ENCODE measurements at regions not wholly inside any gene's neighbourhood (a gene's known extent, or its start where the extent isn't known, plus 50 kb on each side); places are given as distances from the start of the nearest gene placed in this dataset.

DNA sequence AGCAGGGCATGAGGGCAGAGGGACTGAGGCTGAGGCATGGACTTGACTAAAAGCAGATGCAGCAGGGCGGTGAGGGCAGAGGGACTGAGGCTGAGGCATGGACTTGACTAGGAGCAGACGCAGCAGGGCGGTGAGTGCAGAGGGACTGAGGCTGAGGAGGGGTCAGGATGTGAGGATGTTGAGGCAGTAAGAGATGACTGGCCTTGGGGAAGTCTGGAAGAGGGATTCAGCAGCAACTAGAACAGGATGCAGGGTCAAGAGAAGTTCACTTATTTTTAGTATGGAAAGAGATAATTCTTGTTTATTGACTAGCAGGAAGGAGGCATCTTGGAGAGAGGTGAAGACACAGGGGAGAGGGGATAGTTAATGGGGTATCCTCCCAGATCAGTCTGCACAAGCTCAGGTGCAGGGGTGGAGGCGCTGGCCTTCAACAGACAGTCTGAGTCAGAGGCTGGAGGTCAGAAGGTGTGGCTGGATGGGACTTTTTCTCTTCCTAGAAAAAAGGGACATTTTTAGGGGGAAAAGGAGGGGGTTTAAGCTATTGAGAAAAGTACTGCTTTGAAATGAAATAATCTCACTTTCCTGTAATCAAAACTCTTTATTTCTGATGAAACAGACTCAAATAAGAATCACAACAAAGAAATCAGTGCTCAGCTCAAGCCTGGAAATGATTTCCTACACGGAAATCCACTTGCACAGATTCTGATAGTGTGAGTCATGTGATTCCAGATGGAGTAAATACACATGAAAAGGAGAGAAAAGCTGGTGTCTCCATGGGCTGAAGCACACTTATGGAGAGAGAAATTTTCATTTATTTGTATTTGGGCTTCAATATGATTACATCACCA lies 130.9 kb downstream of the PALM2AKAP2 start:
- no peaks in the 10 kb centered on the region for H4K20me1 ChIP-seq (ENCODE audit: insufficient read depth, low read length)
- no peak overlapping the region for H2AFZ ChIP-seq (ENCODE audit: low read length)
- ChIA-PET CTCF (ENCODE audit: low intra/inter-chr PET ratio, low total read pairs) (no interaction called here), POLR2A (no interaction called here)
- H3K4me2 ChIP-seq (ENCODE audit: low read depth, low read length), result no peak overlapping the region
- intact Hi-C loops (cut with micrococcal nuclease; ENCODE audit: unreplicated experiment), result no loop called here
- no TSS peak for BruUV-seq (replicated peaks)
- DNase-seq (ENCODE audit: low spot score) (no peak), FAIRE-seq (no peak), ATAC-seq (no peak)
- 27% methylated on average over 5 of the region's 5 CpGs for WGBS (ENCODE audit: low lambda C conversion rate)
- H3K4me1 ChIP-seq (ENCODE audit: insufficient read depth, low read length), result peaks cover 25% of the 10 kb centered on the region
- TF ChIP-seq AGO2 (optimal IDR thresholded peaks at IDR 0.05; ENCODE audit: low read depth, low read length) (no peak), SMC3 (IDR thresholded peaks at IDR 0.05; ENCODE audit: low read length) (no peak), CREM (IDR thresholded peaks at IDR 0.05) (no peak), CREM (CRISPR knock-in tag; IDR thresholded peaks at IDR 0.05) (no peak), ZNF678 (CRISPR knock-in tag; IDR thresholded peaks at IDR 0.05) (no peak), ESRRA (CRISPR knock-in tag; IDR thresholded peaks at IDR 0.05; ENCODE audit: low read depth) (no peak), BRCA1 (CRISPR knock-in tag; IDR thresholded peaks at IDR 0.05) (no peak), ZNF672 (CRISPR knock-in tag; IDR thresholded peaks at IDR 0.05) (no peak), RARA (CRISPR knock-in tag; IDR thresholded peaks at IDR 0.05) (no peak)
- TF ChIP-seq, protein P1, sequence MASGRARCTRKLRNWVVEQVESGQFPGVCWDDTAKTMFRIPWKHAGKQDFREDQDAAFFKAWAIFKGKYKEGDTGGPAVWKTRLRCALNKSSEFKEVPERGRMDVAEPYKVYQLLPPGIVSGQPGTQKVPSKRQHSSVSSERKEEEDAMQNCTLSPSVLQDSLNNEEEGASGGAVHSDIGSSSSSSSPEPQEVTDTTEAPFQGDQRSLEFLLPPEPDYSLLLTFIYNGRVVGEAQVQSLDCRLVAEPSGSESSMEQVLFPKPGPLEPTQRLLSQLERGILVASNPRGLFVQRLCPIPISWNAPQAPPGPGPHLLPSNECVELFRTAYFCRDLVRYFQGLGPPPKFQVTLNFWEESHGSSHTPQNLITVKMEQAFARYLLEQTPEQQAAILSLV (CRISPR knock-in tag; IDR thresholded peaks at IDR 0.05; ENCODE audit: borderline replicate concordance), result no peak
- TF ChIP-seq, protein P2, sequence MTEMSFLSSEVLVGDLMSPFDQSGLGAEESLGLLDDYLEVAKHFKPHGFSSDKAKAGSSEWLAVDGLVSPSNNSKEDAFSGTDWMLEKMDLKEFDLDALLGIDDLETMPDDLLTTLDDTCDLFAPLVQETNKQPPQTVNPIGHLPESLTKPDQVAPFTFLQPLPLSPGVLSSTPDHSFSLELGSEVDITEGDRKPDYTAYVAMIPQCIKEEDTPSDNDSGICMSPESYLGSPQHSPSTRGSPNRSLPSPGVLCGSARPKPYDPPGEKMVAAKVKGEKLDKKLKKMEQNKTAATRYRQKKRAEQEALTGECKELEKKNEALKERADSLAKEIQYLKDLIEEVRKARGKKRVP (CRISPR knock-in tag; IDR thresholded peaks at IDR 0.05), result no peak
- TF ChIP-seq, protein P3, sequence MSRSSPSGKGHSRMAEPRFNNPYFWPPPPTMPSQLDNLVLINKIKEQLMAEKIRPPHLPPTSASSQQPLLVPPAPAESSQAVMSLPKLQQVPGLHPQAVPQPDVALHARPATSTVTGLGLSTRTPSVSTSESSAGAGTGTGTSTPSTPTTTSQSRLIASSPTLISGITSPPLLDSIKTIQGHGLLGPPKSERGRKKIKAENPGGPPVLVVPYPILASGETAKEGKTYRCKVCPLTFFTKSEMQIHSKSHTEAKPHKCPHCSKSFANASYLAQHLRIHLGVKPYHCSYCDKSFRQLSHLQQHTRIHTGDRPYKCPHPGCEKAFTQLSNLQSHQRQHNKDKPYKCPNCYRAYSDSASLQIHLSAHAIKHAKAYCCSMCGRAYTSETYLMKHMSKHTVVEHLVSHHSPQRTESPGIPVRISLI (CRISPR knock-in tag; IDR thresholded peaks at IDR 0.05; ENCODE audit: borderline replicate concordance), result no peak
- H3K9ac ChIP-seq (ENCODE audit: insufficient read depth, low read depth, low read length), result no peak overlapping the region
- H3K36me3 ChIP-seq (replicated peaks in 1 of 2; ENCODE audit: control insufficient read depth in 1 of 2, insufficient read depth in 2 of 2, low read length in 2 of 2), result no peaks in the 10 kb centered on the region
- peaks cover 0 to 2% of the 10 kb centered on the region in 2 experiments; a peak in 1 of 5 replicates for H3K27me3 ChIP-seq (ENCODE audit: control insufficient read depth in 1 of 2, insufficient read depth in 2 of 2, low read length in 2 of 2)
- H3K79me2 ChIP-seq (ENCODE audit: insufficient read depth, low read length), result no peaks in the 10 kb centered on the region
- H3K27ac ChIP-seq (ENCODE audit: extremely low read length, insufficient read depth, low read length), result no peak overlapping the region
- in situ Hi-C loops (cut with HindIII; ENCODE audit: extremely low pct_ligation_motif_present, low pct_unique_long_range_greater_than_20kb), result no loop called here
- no peak overlapping the region for H3K4me3 ChIP-seq (replicated peaks in 1 of 3; ENCODE audit: insufficient read depth in 1 of 3, low read depth in 2 of 3, low read length in 3 of 3)
- H3K9me3 ChIP-seq (ENCODE audit: low read length), result no peaks in the 10 kb centered on the region
